Thoracic aorta (tissue), 2 donors: ENCODE measurements at regions not wholly inside any gene's neighbourhood (a gene's known extent, or its start where the extent isn't known, plus 50 kb on each side); places are given as distances from the start of the nearest gene placed in this dataset.

Experiments
- ATAC-seq: fragments of 150-250 bp; one replicate; pipeline ENCODE4 v1.8.0; 2017; ENCODE audit warnings: low read depth; ENCODE audit not compliant: insufficient number of reproducible peaks, low FRiP score
- DNase-seq: peaks from one replicate; pipeline ENCODE4 v3.0.0-alpha.2; 2020; ENCODE audit warnings: low spot score
- H3K27ac ChIP-seq, 2 donors: fragments of 200-600 bp; sonication (generic); 1 replicate in 1 of 2; 2 replicates in 1 of 2; pipeline ENCODE4 v1.5.1; 2016; ENCODE audit warnings: mild to moderate bottlenecking in 2 of 2, moderate library complexity in 2 of 2
- H3K27me3 ChIP-seq: fragments of 200-600 bp; sonication (generic); replicated peaks from 2 replicates; pipeline ENCODE4 v1.6.0; 2016; ENCODE audit warnings: mild to moderate bottlenecking; ENCODE audit not compliant: insufficient read depth
- H3K36me3 ChIP-seq: fragments of 200-600 bp; sonication (generic); one replicate; pipeline ENCODE4 v1.5.1; 2016
- H3K4me1 ChIP-seq, 2 donors: fragments of 200-600 bp; sonication (generic); 1 replicate in 1 of 2; 2 replicates in 1 of 2; pipeline versions ENCODE4 v1.5.1 to v1.6.0; 2016; ENCODE audit warnings: low read depth in 2 of 2, mild to moderate bottlenecking in 1 of 2; ENCODE audit not compliant: control insufficient read depth in 1 of 2
- H3K4me3 ChIP-seq: fragments of 200-600 bp; sonication (generic); 2 replicates; pipeline ENCODE4 v1.5.1; 2016; ENCODE audit warnings: mild to moderate bottlenecking
- H3K9me3 ChIP-seq: fragments of 200-600 bp; sonication (generic); 2 replicates; pipeline ENCODE4 v1.5.1; 2016
- CTCF ChIP-seq: fragments of 200-600 bp; sonication (generic); IDR thresholded peaks from one replicate; pipeline ENCODE4 v1.5.1; 2019; ENCODE audit warnings: antibody characterized with exemption

- TF ChIP-seq CTCF = no peak
- H3K4me3 ChIP-seq = no peak overlapping the region
- no peaks in the 10 kb centered on the region for H3K4me1 ChIP-seq
- H3K9me3 ChIP-seq = no peaks in the 10 kb centered on the region
- H3K27ac ChIP-seq = no peak overlapping the region
- H3K36me3 ChIP-seq = no peaks in the 10 kb centered on the region
- H3K27me3 ChIP-seq = no peaks in the 10 kb centered on the region
- no peak for DNase-seq
- ATAC-seq = no peak
Observed at GRCh38 chr7:53306846-53307245, 271.4 kb downstream of the POM121L12 start.

- Histone ChIP-seq H3K4me1 (peaks cover 4 to 5% of the 10 kb centered on the region in 2 donors), H3K9me3 (no peaks in the 10 kb centered on the region), H3K36me3 (no peaks in the 10 kb centered on the region), H3K27me3 (no peaks in the 10 kb centered on the region), H3K4me3 (no peak overlapping the region), H3K27ac (no peak overlapping the region)
- ATAC-seq (no peak), DNase-seq (no peak)
- TF ChIP-seq CTCF = no peak
Observed at GRCh38 chr7:53311205-53311604, 275.8 kb downstream of the POM121L12 start.

GRCh38 chr7:53315981-53316380 is 280.5 kb downstream of the POM121L12 start:
- H3K9me3 ChIP-seq = no peaks in the 10 kb centered on the region
- TF ChIP-seq CTCF = no peak
- DNase-seq = no peak
- H3K4me3 ChIP-seq = no peak overlapping the region
- no peaks in the 10 kb centered on the region for H3K36me3 ChIP-seq
- H3K27ac ChIP-seq = no peak overlapping the region
- peaks cover 4 to 7% of the 10 kb centered on the region in 2 donors for H3K4me1 ChIP-seq
- ATAC-seq = no peak
- no peaks in the 10 kb centered on the region for H3K27me3 ChIP-seq

GRCh38 chr7:53318566-53318965 is 283.1 kb downstream of the POM121L12 start:
- no peaks in the 10 kb centered on the region for H3K27me3 ChIP-seq
- no peak overlapping the region for H3K27ac ChIP-seq
- no peaks in the 10 kb centered on the region for H3K36me3 ChIP-seq
- H3K4me1 ChIP-seq = peaks cover 4 to 7% of the 10 kb centered on the region in 2 donors
- H3K4me3 ChIP-seq = no peak overlapping the region
- DNase-seq (no peak), ATAC-seq (no peak)
- H3K9me3 ChIP-seq = no peaks in the 10 kb centered on the region
- no peak for TF ChIP-seq CTCF

- H3K27me3 ChIP-seq = no peaks in the 10 kb centered on the region
- TF ChIP-seq CTCF = no peak
- no peaks in the 10 kb centered on the region for H3K36me3 ChIP-seq
- no peak for ATAC-seq
- H3K9me3 ChIP-seq = no peaks in the 10 kb centered on the region
- no peaks in the 10 kb centered on the region for H3K4me1 ChIP-seq
- H3K27ac ChIP-seq = no peak overlapping the region
- H3K4me3 ChIP-seq = no peak overlapping the region
- DNase-seq = no peak
Observed at GRCh38 chr7:53325061-53325460, 289.6 kb downstream of the POM121L12 start.
